HG03442 (cell line): ENCODE measurements at regions not wholly inside any gene's neighbourhood (a gene's known extent, or its start where the extent isn't known, plus 50 kb on each side); places are given as distances from the start of the nearest gene placed in this dataset.
A peak's percentile ranks its signal among the peaks of the same experiment; 100 is the strongest.
"Not testable (repeated sequence)": the region's sequence is repeated elsewhere in the genome, so short reads cannot be mapped to it uniquely, and the experiment has no call there.

Experiments used
- ATAC-seq: cut with Tn5 transposase; IDR thresholded peaks from one replicate; pipeline ENCODE4 v1.9.1; 2021; ENCODE audit warnings: mild to moderate bottlenecking, moderate library complexity; ENCODE audit not compliant: unreplicated experiment

DNA sequence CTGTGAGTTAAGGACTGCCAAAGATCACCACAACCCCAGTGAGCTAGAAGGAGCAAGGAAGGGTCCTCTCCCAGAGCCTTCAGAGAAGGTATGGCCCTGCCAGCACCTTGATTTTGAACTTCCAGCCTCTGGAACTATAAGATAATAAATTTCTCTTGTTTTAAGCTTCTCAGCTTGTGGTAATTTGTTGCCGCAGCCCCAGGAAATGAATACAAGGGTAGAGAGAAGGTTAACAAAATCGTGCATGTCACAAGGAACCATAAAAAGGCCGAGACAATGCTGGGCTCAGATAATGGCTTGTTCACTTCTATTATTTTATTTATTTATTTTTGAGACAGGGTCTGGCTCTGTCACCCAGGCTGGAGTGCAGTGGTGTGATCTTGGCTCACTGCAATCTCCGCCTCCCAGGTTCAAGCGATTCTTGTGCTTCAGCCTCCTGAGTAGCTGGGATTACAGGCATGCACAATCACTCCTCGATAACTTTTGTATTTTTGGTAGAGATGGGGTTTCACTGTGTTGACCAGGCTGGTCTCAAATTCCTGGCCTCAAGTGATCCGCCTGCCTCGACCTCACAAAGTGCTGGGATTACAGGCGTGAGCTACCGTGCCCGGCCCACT lies 71.5 kb downstream of the WSB1 start:
- ATAC-seq: not testable (repeated sequence)

- no peak for ATAC-seq
Measured at GRCh38 chr17:27366437-27366836, 72.5 kb downstream of the WSB1 start.

DNA sequence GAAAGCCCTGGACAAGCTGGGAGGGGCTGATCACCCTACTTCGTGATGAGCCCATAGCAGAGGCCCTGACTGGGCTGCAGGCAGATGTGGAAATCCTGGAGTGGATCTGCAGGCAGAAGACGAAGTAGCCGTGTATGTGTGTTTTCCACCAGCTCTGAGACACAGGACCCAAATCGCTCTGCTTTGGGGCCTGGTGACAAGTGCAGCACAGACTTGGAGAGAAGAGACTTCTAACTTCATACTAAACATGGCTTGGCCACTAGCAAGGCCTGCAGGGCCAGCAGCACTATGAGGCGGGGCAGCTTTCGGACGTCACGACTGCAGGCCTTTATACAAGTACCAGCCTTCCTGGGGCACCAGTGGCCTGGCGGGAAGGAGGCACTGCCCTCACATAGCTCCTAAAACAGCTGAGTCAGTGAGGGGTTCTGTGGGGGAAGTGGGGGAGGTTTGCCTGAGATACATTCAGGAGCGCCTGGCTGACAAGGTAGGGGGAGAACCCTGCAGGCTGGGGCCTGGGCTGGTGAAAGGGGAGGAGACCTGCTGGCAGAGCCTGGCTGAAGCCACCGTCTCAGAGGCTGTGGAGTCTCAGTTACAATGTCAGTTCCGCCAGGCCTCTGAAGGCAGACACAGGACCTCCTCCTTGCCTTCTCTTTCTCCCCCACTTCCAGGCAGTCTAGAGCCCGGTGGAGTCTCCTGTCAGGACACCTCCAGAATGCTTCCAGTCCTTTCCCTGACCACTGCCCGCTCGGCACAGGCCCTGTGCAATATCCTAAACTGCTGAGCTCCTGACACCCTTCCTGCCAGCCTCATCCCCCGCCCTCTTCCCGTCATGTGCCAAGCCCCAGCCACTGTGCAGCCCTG lies 73.4 kb downstream of the WSB1 start:
- no peak for ATAC-seq

DNA sequence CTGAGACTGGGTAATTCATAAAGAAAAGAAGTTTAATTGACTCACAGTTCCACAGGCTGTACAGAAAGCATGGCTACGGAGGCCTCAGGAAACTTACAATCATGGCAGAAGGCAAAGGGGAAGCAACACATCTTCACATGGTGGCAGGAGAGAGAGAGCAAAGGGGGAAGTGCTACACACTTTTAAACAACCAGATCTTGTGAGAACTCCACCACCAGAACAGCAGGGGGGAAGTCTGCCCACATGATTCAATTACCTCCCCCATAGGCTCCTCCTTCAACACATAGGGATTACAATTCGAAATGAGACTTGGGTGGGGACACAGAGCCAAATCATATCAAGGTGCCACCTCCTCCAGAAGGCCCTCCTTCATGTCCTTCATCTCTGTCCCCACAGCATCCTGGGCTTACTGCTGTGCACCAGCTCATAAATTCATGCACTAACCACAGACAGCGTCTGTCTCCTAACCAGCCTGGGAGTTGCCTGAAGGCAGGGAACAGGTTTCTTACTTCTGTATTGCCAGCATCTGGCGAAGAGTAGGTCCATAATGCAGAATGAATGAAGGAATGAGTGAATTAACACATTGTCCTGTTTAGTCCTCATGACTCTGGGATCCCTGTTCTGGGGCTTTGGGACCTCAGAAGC lies 74.4 kb downstream of the WSB1 start:
- ATAC-seq: no peak

GRCh38 chr17:27368980-27369379 lies 75.1 kb downstream of the WSB1 start:
- ATAC-seq: no peak

GRCh38 chr17:27370776-27371175 lies 76.9 kb downstream of the WSB1 start:
- no peak for ATAC-seq

DNA sequence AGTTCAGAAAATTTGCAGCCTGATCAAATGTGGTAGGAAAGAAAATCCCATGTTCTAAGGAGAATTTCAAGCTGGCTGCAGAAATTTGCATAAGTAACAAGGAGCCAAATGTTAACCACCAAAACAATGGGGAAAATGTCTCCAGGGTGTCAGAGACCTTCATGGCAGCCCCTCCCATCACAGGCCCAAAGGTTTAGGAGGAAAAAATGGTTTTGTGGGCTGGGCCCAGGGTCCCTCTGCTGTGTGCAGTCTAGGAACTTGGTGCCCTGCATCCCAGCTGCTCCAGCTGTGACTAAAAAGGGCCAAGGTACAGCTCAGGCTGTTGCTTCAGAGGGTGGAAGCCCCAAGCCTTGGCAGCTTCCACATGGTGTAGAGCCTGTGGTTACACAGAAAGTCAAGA lies 79.8 kb downstream of the WSB1 start:
- not testable (repeated sequence) for ATAC-seq

GRCh38 chr17:27376637-27377547 lies 79.4 kb upstream of the KSR1 start:
- ATAC-seq: no peak

DNA sequence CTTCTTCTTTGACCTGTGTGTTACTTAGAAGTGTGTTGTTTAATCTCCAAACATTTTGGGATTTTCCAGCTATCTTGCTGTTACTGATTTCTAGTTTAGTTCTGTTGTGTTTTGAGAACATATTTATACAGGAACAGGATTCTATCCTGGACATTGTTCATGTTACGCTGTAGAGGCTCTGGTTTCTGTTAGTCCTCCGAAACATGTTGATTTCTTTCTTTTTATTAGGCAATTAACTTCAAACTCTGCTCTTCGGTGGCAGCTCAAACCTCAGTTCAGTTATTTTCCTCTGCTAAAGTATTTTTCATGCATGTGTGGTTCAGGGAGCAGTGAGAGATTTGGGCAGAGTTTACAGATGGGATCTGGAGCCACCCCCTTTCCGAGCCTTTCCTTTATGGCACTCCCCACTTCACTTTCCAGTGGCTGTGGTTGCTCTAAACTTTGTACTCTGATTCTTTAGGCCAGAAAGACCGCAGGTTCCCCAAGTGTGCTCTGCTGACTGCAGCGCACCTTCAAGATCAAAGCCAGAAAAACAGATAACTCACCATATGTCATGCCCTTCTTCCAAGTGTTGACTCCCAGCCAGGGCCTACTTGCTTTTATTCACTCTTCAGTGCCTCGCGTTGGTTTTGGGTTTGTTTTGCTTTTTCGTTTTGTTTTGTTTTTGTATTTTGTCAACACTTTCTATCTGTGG lies 77.6 kb upstream of the KSR1 start:
- no peak for ATAC-seq

- no peak for ATAC-seq
Measured at GRCh38 chr17:27379888-27380533, 76.2 kb upstream of the KSR1 start.

- ATAC-seq: no peak
Measured at GRCh38 chr17:27380551-27380950, 75.7 kb upstream of the KSR1 start.

- ATAC-seq: peak; percentile 67
Measured at GRCh38 chr17:27381007-27381501, 75.2 kb upstream of the KSR1 start.

- no peak for ATAC-seq
Measured at GRCh38 chr17:27382025-27382424, 74.2 kb upstream of the KSR1 start.

GRCh38 chr17:27384261-27384701 lies 72.0 kb upstream of the KSR1 start:
- ATAC-seq: peak; percentile 36

- no peak for ATAC-seq
Measured at GRCh38 chr17:27384726-27385125, 71.5 kb upstream of the KSR1 start.

GRCh38 chr17:27385626-27386025 lies 70.6 kb upstream of the KSR1 start:
- no peak for ATAC-seq

GRCh38 chr17:27386206-27387075 lies 69.8 kb upstream of the KSR1 start:
- no peak for ATAC-seq

GRCh38 chr17:27389542-27390140 lies 66.6 kb upstream of the KSR1 start:
- no peak for ATAC-seq
